Smooth muscle cell (in vitro differentiated cells): ENCODE measurements at regions not wholly inside any gene's neighbourhood (a gene's known extent, or its start where the extent isn't known, plus 50 kb on each side); places are given as distances from the start of the nearest gene placed in this dataset.

Source experiments
- DNase-seq: peaks from one replicate; lab custom pipeline; 2025; ENCODE audit not compliant: unreplicated experiment; lab: John Stamatoyannopoulos, UW
- H2AFZ ChIP-seq: fragments of 200-600 bp; sonication (generic); 2 replicates; pipeline ENCODE4 v1.6.0; 2016; ENCODE audit warnings: antibody characterized with exemption, low read depth, mild to moderate bottlenecking
- H3F3A ChIP-seq: fragments of 200-600 bp; sonication (generic); 2 replicates; pipeline ENCODE4 v1.6.0; 2017; ENCODE audit warnings: antibody characterized with exemption, low read depth
- H3K27ac ChIP-seq: fragments of 200-600 bp; sonication (generic); 2 replicates; pipeline ENCODE4 v1.5.1; 2016; ENCODE audit warnings: low read depth, mild to moderate bottlenecking
- H3K27me3 ChIP-seq: fragments of 200-600 bp; sonication (generic); 2 replicates; pipeline ENCODE4 v1.6.1; 2016; ENCODE audit warnings: low read depth, mild to moderate bottlenecking
- H3K36me3 ChIP-seq: fragments of 200-600 bp; sonication (generic); 2 replicates; pipeline ENCODE4 v1.5.1; 2016; ENCODE audit warnings: low read depth
- H3K4me1 ChIP-seq: fragments of 200-600 bp; sonication (generic); 2 replicates; pipeline ENCODE4 v1.5.1; 2016; ENCODE audit warnings: low read depth
- H3K4me2 ChIP-seq: fragments of 200-600 bp; sonication (generic); 2 replicates; pipeline ENCODE4 v1.6.0; 2016; ENCODE audit warnings: mild to moderate bottlenecking
- H3K4me3 ChIP-seq: fragments of 200-600 bp; sonication (generic); 2 replicates; pipeline ENCODE4 v1.5.1; 2016; ENCODE audit warnings: mild to moderate bottlenecking
- H3K79me2 ChIP-seq: fragments of 200-600 bp; sonication (generic); 2 replicates; pipeline ENCODE4 v1.6.0; 2016; ENCODE audit warnings: low read depth, mild to moderate bottlenecking
- H3K9ac ChIP-seq: fragments of 200-600 bp; sonication (generic); 2 replicates; pipeline ENCODE4 v1.6.0; 2016; ENCODE audit warnings: low read depth
- H3K9me3 ChIP-seq: fragments of 200-600 bp; sonication (generic); replicated peaks from 2 replicates; pipeline ENCODE4 v1.5.1; 2016; ENCODE audit warnings: low read depth
- H4K20me1 ChIP-seq: fragments of 200-600 bp; sonication (generic); 2 replicates; pipeline ENCODE4 v1.6.0; 2016; ENCODE audit warnings: low read depth
- CTCF ChIP-seq: fragments of 200-600 bp; sonication (generic); IDR thresholded peaks from 2 replicates; pipeline ENCODE4 v1.5.1; 2017; ENCODE audit warnings: borderline replicate concordance, mild to moderate bottlenecking, antibody characterized with exemption; ENCODE audit not compliant: insufficient read depth, poor library complexity, severe bottlenecking
- WGBS: methylation state at CpG from one replicate; pipeline ENCODE4 v1.1.7; 2016; ENCODE audit warnings: low lambda C conversion rate; 5-methylcytosine and 5-hydroxymethylcytosine counted together

GRCh38 chr1:4164965-4165364 lies 264.9 kb upstream of the C1orf174 start:
- H3K4me2 ChIP-seq = no peak overlapping the region
- no peak overlapping the region for H3K27ac ChIP-seq
- H3K36me3 ChIP-seq = no peaks in the 10 kb centered on the region
- H3K9ac ChIP-seq = no peak overlapping the region
- no peaks in the 10 kb centered on the region for H3K27me3 ChIP-seq
- H2AFZ ChIP-seq = no peak overlapping the region
- no peaks in the 10 kb centered on the region for H3K79me2 ChIP-seq
- no peak for DNase-seq
- no peaks in the 10 kb centered on the region for H3K9me3 ChIP-seq
- no peaks in the 10 kb centered on the region for H3K4me1 ChIP-seq
- H3F3A ChIP-seq = no peaks in the 10 kb centered on the region
- no peaks in the 10 kb centered on the region for H4K20me1 ChIP-seq
- no peak for TF ChIP-seq CTCF
- WGBS = 95% methylated on average over 4 of the region's 4 CpGs
- no peak overlapping the region for H3K4me3 ChIP-seq

DNA sequence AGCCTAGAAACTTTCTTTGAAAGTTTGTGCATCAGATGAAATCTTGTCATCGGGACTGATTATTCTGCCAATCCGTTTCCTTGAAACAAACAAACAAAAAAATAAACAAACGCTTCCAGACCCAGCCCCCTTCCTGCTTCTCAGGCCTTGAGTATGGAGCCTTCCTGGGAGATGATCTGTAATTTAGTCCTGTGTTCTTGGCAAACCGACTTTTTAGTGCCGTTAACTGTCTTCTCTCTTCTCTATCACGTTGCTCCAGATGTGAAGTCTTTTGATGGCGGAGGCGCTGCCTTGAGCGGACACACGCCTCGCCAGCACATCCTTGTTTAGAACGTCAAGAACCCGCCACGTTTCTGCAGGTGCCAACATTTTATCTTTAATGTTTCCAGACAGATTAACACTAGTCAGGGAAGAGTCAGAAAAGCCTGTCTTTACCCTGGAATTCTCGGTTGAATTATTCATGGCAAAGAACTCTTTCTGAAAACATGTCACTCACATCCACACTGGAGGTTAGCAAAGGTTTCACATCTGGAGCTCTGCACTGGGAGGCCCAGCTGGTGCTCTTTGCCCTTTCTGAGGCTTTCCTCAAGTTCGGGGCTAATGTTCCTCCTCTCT lies 265.7 kb upstream of the C1orf174 start:
- 70% methylated on average over 16 of the region's 16 CpGs for WGBS
- H3K9me3 ChIP-seq = no peaks in the 10 kb centered on the region
- H3K4me1 ChIP-seq = no peaks in the 10 kb centered on the region
- H3K27me3 ChIP-seq = no peaks in the 10 kb centered on the region
- H3F3A ChIP-seq = no peaks in the 10 kb centered on the region
- H3K4me3 ChIP-seq = no peak overlapping the region
- no peak for TF ChIP-seq CTCF
- no peak overlapping the region for H3K9ac ChIP-seq
- no peaks in the 10 kb centered on the region for H4K20me1 ChIP-seq
- no peaks in the 10 kb centered on the region for H3K79me2 ChIP-seq
- H3K4me2 ChIP-seq = no peak overlapping the region
- no peaks in the 10 kb centered on the region for H3K36me3 ChIP-seq
- no peak overlapping the region for H3K27ac ChIP-seq
- H2AFZ ChIP-seq = no peak overlapping the region
- no peak for DNase-seq

DNA sequence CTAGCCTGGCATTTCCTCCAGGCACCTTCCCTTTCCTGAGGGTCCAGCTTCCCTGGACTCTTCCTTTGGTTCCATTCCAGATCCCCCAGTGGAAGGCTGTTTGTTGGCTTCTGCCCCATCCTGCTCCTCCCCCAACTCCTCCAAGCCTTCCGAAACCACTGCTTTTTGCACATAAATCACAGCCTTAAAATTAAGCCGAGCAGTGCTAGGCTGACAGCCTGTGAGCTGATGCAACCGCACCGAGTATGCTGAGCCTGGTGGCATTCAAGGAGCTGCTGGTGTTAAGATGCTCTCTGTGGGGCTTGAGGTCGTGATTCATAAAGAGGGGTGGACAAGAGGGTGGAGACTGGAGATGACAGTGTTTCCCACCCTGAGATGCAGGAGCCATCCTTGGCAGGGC lies 266.6 kb upstream of the C1orf174 start:
- H3K27ac ChIP-seq = no peak overlapping the region
- no peaks in the 10 kb centered on the region for H3F3A ChIP-seq
- H3K4me1 ChIP-seq = no peaks in the 10 kb centered on the region
- H4K20me1 ChIP-seq = no peaks in the 10 kb centered on the region
- no peaks in the 10 kb centered on the region for H3K79me2 ChIP-seq
- no peak overlapping the region for H2AFZ ChIP-seq
- WGBS = 15% methylated on average over 5 of the region's 5 CpGs
- no peak overlapping the region for H3K9ac ChIP-seq
- H3K27me3 ChIP-seq = no peaks in the 10 kb centered on the region
- no peak for DNase-seq
- H3K4me2 ChIP-seq = peak overlapping the region; percentile 51
- TF ChIP-seq CTCF = no peak
- no peak overlapping the region for H3K4me3 ChIP-seq
- no peaks in the 10 kb centered on the region for H3K9me3 ChIP-seq
- H3K36me3 ChIP-seq = no peaks in the 10 kb centered on the region

- Histone ChIP-seq H3K9ac (no peak overlapping the region), H3K4me3 (no peak overlapping the region), H3K27ac (no peak overlapping the region), H3K79me2 (no peaks in the 10 kb centered on the region), H3K4me1 (no peaks in the 10 kb centered on the region), H4K20me1 (no peaks in the 10 kb centered on the region), H3K36me3 (no peaks in the 10 kb centered on the region), H3K27me3 (no peaks in the 10 kb centered on the region), H3F3A (no peaks in the 10 kb centered on the region), H3K9me3 (no peaks in the 10 kb centered on the region), H2AFZ (no peak overlapping the region), H3K4me2 (no peak overlapping the region)
- no peak for TF ChIP-seq CTCF
- 88% methylated on average over 6 of the region's 6 CpGs for WGBS
- no peak for DNase-seq
Observed at GRCh38 chr1:4169991-4170390, 269.9 kb upstream of the C1orf174 start.
